ENCODE measurements at regions not wholly inside any gene's neighbourhood (a gene's known extent, or its start where the extent isn't known, plus 50 kb on each side); places are given as distances from the start of the nearest gene placed in this dataset.

DNA sequence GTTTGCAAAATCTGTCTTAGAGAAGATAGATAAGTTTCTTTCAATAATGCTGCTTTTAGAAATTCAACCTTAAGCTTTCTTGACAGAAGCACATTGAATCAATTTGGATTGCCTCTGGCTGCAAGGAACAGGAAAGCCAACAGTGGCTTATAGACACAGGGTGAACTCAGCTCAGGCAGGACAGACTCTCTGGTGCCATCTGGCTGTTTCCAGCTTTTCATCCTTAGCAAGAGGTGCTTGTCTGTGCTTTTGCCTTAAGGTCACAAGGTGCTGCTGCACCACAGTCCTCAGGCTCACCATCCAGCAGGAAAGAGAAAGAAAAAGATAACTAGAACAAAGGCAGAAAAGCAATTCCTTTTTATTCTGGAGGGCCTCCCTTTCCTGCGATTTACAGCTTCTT lies 93.7 kb upstream of the ETS2 start:
- DNase-seq, result peak; percentile 43

GRCh38 chr21:38712664-38713063 lies 93.1 kb upstream of the ETS2 start:
- DNase-seq, result no peak

- no peak for DNase-seq
Measured at GRCh38 chr21:38714039-38714817, 91.5 kb upstream of the ETS2 start.

DNA sequence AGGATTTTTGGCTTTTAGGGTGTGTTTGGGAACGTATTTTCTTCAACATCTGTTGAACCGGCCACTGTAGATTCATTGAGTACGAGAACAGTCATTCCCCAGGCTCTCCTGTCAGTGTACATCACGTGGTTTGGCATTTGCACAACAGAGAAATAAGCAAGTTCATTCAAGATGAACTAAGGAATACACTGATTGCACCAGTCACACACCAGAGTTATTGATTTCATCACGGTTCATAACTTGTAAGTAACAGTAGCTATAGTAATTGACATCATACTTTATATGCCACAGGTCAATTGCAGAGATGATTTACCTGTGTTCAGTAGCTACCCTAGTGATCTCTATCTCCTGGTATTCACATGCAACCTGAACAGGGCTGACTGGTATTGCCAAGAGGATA lies 90.7 kb upstream of the ETS2 start:
- no peak for DNase-seq

DNA sequence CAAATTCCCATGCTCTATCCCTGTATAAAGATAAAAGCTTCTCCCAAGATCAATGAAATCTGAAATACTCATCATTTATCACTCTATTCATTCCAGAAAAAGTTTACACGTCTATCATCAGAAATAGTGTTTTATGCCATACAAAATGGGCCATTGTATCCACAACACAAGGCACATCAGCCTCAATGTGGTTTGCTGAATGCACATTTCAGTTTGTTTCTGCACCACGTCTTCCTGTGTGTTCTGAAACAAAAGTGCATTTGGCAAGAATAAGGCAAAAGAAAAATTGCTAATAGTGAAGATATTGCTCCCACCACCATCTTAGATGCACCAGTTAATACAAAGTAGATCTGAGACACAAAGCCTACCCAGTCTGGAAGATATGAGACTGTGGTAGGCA lies 89.6 kb upstream of the ETS2 start:
- no peak for DNase-seq

DNA sequence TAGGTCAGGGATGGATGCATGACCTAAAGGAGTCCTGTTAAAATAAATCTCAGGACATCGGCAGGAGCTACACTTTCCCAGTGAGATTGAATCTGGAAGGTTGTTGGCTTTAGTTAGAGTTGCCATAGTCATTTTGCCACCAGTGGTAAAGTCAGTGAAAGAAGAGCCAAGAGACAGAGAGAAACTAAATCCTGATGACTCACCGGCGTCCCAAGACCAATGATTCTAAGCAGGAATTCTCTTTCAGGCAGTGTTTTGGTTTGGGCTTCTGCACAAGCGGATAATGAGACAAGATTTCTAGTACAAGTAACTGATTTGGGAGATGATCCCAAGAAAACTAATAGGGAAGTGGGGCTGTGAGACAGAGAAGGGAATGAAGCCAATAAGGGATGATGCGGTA lies 88.8 kb upstream of the ETS2 start:
- DNase-seq, result no peak

DNA sequence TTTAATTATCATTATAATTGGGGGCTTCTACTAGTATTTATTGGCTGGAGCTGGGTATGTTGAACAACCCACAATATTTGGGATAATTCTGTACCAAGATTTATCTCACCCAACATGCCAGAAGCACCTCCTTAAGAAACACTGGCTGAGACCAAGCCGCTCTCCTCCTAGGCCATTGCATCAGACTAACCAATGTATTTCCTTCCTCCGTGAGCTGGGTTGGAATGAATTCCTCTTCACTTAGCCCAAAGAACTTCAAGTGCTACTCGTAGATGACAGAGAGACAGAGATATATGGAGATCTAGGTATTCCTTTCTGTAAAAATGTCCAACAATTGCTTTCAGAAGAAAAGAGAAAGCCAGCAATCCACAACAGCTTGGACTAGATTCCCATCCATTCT lies 87.2 kb upstream of the ETS2 start:
- DNase-seq, result peak; percentile 19

GRCh38 chr21:38720074-38720473 lies 85.7 kb upstream of the ETS2 start:
- DNase-seq, result no peak

DNA sequence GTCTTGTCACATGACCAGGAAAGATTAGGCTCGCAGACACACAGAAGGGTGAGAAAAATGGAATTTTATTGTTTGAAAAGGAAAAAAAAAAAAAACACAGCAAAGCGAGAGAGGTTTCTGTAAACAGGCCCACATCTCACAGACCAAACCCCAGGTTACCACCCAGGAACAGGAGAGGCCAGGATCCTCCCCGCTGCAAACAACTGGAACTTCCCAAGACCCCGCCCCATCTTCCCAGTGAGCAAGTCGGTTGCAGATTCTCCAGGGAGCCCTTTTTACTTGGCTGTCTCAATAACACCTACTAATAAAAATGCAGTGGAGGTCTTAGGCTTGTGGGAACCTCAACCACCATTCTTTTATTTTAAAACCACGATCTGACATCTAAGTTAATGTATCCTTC lies 84.7 kb upstream of the ETS2 start:
- no peak for DNase-seq

DNA sequence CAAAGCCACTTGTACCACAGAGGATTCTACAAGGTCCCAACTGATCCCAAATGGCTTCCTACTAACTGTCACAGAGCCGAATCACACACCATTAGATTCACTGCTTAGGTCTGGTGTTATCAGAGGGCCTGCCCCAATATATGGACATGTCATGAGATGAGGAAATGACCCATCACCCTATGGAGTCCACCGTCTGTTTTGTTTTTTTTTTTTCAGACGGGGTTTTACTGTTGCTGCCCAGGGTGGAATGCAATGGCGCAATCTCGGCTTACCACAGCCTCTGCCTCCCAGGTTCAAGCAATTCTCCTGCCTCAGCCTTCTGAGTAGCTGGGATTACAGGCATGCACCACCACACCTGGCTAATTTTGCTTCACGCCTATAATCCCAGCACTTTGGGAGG lies 83.8 kb upstream of the ETS2 start:
- peak; percentile 71 for DNase-seq

DNA sequence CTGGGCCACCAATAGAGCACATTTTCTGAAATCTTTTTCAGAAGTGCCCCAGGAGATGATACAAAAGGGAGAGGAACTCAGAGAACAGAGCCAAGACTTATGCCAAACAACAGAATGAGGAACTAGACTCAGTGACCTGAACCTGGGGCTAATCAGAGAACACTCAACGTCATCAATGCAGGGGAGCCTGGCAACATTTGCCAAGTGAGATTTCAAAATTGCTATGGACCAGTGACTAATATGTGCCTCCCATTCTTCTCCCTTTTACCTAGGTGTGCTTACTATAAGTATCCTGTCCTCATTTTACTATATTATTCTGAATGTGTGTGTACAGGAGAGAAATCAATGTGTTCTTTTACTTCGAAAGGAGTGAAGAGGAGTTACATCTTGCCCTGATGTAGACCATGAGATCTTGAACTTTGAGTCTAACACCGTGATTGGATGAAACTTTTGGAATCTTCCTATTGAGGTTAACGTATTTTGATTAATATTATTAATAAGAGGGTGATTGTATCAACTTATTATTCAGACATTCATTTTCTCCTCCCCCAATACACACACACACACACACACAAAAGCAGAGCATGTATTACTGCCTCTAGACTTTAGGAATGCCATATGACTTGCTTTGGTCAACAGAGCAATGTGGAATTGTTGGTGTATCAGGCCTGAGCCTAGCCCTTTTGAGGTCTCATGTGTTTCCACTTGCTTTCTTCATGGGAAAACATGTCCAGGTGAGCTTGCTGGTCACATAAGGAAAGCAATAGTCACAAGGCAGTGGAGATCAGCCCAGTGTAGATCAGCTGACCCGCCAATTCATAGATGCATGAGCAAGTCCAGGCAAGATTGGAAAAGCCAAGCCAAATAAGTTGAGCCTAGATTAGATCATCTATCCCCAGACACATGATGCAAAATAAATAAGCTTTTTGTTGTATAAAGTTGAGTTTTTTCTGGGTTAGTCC lies 80.3 kb upstream of the ETS2 start:
- DNase-seq, result peak; percentile 19

- DNase-seq, result no peak
Measured at GRCh38 chr21:38726482-38726881, 79.2 kb upstream of the ETS2 start.

DNA sequence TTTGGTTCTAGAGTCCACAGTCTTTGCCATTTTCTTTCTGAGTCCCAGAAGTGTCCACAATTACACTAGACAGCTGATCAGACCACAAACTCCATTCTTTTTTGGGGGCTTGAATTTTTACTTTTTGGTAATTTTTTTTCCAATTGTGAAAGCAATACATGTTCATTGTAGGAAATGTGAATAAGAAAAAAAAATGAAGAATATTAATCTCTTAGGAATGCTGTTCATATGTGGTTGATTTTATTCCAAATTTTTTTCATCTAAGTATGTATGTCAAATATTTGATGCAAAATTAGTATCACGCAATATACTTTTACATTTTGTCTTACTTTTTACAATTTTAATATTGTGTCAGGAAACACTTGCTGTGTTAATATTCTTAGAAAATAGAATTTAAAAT lies 76.4 kb upstream of the ETS2 start:
- no peak for DNase-seq

GRCh38 chr21:38729754-38730379 lies 75.9 kb upstream of the ETS2 start:
- no peak for DNase-seq

DNA sequence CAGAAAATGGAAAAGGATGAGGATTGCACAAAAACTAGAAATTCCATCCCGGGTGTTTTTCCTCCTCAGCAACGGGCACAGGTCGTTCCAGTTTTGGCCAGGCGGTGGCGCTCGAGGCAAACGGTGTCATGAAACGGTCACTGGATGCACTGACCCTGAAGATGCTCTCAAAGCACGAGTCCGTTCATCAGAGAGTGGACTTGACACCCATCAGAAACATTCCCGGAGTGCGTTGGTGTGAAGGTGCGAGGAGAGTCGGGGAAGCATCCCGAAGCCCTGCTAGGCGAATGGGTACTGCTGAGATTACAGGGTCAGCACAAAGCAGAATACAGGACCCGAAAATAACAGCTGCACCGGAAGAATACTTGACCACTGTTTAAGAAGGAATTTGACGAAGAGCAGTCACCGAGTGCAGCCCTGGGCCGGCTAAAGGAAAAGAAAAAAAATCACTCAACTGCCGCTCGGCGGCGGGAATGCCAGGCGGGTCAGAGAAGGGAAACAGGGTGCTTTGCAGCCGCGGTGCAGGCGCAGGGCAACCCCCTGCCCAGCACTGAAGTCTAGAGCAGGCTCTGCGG lies 71.7 kb upstream of the ETS2 start:
- peak; percentile 65 for DNase-seq

DNA sequence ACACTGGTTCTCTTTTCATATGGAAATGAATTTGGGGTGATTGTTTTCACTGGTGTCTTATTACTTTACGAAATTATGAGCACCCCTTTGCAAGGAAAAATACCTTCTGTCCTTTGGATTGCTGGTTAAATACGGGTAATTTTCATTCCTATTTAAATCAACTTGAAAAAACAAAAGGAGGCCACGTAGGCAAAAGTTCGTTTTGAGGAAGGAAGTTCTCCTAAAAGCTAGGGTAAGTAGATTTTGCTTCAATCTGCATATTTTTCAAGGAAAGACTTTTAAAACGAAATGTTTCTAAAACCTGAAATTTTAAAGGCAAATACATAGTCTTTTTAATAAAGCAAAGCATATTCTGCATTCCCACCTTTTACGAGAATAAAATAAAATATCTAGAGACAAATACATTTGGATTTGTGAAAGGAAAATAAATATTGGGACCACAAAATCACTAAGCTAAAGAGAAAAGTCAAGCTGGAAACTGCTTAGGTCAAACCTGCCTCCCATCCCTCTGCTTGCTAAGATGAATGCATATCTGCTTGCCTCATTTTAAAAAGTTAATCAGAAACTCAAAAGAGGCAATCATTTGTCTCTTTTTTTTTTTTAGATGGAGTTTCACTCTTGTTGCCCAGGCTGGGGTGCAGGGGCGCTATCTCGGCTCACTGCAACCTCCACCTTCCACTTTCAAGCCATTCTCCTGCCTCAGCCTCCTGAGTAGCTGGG lies 70.9 kb upstream of the ETS2 start:
- DNase-seq, result peak; percentile 23

GRCh38 chr21:38735626-38736206 lies 70.0 kb upstream of the ETS2 start:
- DNase-seq, result no peak

DNA sequence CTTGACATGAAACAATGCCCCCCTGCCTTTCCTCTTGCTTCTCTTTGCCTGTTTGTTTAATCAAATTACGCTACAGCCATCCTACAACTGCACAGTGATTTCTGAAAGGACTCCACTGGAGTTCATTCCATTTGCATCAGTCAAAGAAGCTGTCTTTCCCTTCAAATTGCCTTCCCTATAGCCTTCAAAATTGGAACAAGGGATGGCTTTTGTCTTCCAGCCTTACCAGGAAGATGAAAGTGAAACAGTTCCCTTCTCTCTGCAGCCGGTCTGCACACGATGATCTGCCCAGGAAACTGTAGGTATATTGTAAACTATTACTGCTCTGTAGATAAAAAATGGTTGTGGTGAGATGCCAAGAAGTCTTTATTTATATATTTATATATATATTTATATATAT lies 65.6 kb upstream of the ETS2 start:
- no peak for DNase-seq

DNA sequence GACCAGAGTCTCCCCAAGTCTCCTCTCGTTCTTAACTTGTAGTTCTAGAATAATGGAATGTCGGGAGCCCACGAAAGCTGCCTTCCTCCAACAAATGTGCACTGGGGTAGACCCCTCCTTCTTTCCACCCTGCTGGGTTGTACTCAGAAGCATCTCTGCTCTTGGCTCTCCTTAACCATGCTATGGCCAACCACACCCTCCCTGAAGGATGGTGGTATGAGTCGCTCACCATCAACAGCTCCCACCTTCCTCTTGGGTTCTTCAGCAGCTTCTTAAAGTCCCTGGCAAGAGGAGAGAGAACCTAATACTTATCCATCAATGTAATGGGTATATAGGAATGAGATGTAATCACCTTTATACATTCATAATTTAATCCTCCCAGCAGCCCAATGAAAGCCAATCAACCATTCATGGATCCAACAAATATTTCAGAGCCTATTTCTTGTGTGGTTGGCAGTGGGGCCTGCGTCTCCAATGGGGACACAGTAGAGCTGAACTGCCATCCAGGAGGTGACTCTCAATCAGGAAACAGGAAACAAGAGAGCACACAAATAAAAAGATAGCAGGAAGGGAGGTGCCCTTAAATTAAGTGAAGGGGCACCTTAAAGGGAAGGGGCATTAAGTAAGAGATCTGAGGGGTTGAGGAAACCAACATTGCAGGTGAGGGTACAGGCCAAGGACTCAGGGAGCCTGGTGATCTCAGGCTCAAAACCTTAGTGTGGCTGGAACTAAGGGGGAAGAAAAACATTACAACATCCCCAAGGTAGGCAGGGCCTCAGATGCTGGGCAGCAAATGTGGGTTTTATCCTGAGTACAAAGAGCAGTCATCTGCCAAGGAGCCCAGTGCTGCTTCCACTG lies 64.4 kb upstream of the ETS2 start:
- DNase-seq, result no peak

DNA sequence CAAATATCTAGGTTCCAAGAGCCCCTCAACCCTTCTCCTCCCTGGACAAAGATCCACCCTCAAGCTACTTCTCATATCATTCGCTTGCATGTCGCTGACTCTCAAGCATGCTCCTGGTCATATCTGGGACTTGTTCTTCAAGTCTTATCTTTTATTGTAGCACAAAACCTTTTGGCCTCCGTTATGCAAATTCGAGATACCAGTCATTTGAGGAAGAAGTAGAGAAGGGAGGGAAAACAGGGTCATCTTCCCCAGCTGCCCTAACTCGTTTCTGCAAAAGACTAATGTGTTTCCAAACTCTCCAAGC lies 63.8 kb upstream of the ETS2 start:
- no peak for DNase-seq

DNA sequence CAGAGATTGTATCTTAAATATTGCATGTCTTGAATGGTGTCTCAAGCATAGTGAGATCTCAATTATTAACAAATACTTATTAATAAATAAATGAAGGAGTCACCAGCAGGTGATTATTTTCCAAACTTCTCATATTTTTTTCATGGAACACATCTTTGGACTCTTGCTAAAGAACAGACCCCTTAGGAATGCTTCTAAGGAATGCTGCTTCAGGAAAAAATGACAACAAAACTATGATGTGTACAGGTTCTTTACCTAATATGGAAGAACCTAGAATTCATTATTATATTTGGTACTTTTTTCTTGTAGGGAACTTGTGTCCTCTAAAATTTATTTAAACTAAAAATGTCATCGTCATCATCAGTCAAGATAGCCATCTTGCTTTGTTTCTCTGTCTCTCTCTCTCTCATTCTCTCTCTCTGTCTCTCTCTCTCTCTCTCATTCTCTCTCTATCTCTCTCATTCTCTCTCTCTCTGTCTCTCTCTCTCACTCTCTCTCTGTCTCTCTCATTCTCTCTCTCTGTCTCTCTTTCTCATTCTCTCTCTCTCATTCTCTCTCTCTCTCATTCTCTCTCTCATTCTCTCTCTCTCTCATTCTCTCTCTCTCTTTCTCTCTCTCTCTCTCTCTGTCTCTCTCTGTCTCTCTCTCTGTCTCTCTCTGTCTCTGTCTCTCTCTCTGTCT lies 63.0 kb upstream of the ETS2 start:
- no peak for DNase-seq

Data from MV-4-11 (cell line).